GM20000 (cell line): ENCODE measurements at regions not wholly inside any gene's neighbourhood (a gene's known extent, or its start where the extent isn't known, plus 50 kb on each side); places are given as distances from the start of the nearest gene placed in this dataset.

Experiments
- DNase-seq: peaks from one replicate; pipeline ENCODE4 v3.0.0; 2012; ENCODE audit warnings: low spot score
- CTCF ChIP-seq: IDR thresholded peaks from 2 replicates; pipeline ENCODE4 v1.5.1; 2012; ENCODE audit warnings: mild to moderate bottlenecking, control low read depth; ENCODE audit errors: extremely low read depth, missing control alignments

GRCh38 chr15:81450721-81451120, 76.7 kb upstream of the TMC3 start:
- no peak for DNase-seq
- no peak for TF ChIP-seq CTCF

DNA sequence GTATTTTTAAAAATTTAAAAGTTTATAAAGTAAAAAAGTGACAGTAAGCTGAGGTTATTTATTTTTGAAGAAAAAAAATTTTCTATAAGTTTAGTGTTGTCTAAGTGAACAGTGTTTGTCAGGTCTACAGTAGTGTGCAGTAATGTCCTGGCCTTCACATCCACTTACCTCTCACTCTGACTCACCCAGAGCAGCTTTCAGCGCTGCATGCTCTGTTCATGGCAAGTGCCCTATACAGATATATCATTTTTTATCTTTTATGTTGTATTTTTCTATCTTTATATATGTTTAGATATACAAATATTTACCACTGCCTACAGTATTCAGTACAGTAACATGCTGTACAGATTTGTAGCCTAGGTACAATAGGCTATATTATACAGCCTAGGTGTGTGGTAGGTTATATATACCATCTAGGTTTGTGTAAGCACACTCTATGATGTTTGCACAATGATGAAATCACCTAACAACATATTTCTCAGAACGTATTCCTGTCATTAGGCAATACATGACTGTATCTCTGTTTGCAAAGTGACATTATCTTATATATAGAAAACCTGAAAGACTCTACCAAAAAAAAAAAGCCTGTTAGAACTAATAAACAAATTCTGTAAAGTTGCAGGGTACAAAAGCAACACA, 75.9 kb upstream of the TMC3 start:
- no peak for DNase-seq
- TF ChIP-seq CTCF = no peak

- no peak for DNase-seq
- TF ChIP-seq CTCF = no peak
Observed at GRCh38 chr15:81443040-81443820, 69.2 kb upstream of the TMC3 start.

DNA sequence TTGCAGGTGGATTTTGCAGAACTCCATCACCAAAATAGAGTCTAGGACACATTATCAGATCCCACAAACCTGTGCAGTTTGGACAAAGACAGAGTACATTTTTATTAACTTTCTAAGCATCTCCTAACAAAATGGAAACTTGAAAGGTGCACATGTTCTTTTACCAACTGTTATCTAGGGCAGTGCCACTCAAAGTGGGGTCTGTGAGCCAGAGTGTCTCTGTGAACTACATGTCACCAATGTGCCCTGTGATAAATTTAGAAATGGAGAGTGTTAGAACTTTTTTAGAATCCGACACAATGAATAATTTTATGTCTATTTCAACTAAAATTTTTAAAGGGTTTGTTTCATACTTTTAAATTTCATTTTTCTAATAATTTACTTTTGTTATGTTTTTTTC, 68.4 kb upstream of the TMC3 start:
- TF ChIP-seq CTCF = no peak
- DNase-seq = no peak

GRCh38 chr15:81434851-81435250, 60.8 kb upstream of the TMC3 start:
- DNase-seq = no peak
- no peak for TF ChIP-seq CTCF

- TF ChIP-seq CTCF = no peak
- no peak for DNase-seq
Observed at GRCh38 chr15:81433462-81433861, 59.4 kb upstream of the TMC3 start.

DNA sequence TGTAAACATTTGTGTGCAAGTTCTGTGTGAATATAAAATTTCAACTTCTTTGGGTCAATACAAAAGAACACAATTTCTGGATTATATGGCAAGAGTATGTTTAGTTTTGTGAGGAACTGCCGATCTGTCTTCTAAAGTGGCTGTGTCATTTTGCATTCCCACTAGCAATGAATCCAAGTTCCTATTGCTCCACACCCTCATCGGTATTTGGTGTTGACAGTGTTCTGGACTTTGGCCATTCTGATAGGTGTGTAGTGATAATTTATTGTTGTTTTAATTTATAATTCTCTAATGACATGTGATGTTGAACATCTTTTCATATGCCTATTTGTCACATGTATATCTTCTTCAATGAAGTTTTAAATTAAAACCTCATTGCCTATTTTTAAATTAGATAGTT, 58.2 kb upstream of the TMC3 start:
- no peak for TF ChIP-seq CTCF
- DNase-seq = no peak
